NCI-H2227 (cell line): ENCODE measurements at regions not wholly inside any gene's neighbourhood (a gene's known extent, or its start where the extent isn't known, plus 50 kb on each side); places are given as distances from the start of the nearest gene placed in this dataset.

Experiments used
- DNase-seq: peaks from one replicate; lab custom pipeline; 2025; ENCODE audit not compliant: unreplicated experiment; lab: John Stamatoyannopoulos, UW

GRCh38 chr16:66066404-66066803 lies 300.1 kb upstream of the CDH5 start:
- DNase-seq, result no peak

GRCh38 chr16:66065925-66066324 lies 300.6 kb upstream of the CDH5 start:
- DNase-seq, result no peak

- no peak for DNase-seq
These were observed 301.5 kb upstream of the CDH5 start for GRCh38 chr16:66064801-66065530.

GRCh38 chr16:66058832-66059231 lies 307.7 kb upstream of the CDH5 start:
- no peak for DNase-seq

GRCh38 chr16:66058172-66058691 lies 308.3 kb upstream of the CDH5 start:
- DNase-seq, result no peak

GRCh38 chr16:66057057-66057456 lies 309.4 kb upstream of the CDH5 start:
- no peak for DNase-seq

GRCh38 chr16:66054095-66054494 lies 312.4 kb upstream of the CDH5 start:
- DNase-seq, result no peak

- no peak for DNase-seq
These were observed 313.7 kb upstream of the CDH5 start for GRCh38 chr16:66052745-66053144.

GRCh38 chr16:66050991-66051390 lies 315.5 kb upstream of the CDH5 start:
- no peak for DNase-seq

- DNase-seq, result no peak
These were observed 316.6 kb upstream of the CDH5 start for GRCh38 chr16:66049865-66050264.

GRCh38 chr16:66045626-66046025 lies 320.9 kb upstream of the CDH5 start:
- DNase-seq, result no peak

- DNase-seq, result no peak
These were observed 321.9 kb upstream of the CDH5 start for GRCh38 chr16:66044556-66044955.

GRCh38 chr16:66044089-66044488 lies 322.4 kb upstream of the CDH5 start:
- no peak for DNase-seq

GRCh38 chr16:66043326-66043725 lies 323.2 kb upstream of the CDH5 start:
- DNase-seq, result no peak

GRCh38 chr16:66042341-66042740 lies 324.1 kb upstream of the CDH5 start:
- DNase-seq, result no peak

- no peak for DNase-seq
These were observed 324.6 kb upstream of the CDH5 start for GRCh38 chr16:66041907-66042306.

- no peak for DNase-seq
These were observed 326.7 kb upstream of the CDH5 start for GRCh38 chr16:66039793-66040192.

GRCh38 chr16:66036793-66037715 lies 329.4 kb upstream of the CDH5 start:
- DNase-seq, result no peak

GRCh38 chr16:66036184-66036583 lies 330.3 kb upstream of the CDH5 start:
- no peak for DNase-seq

- no peak for DNase-seq
These were observed 331.4 kb upstream of the CDH5 start for GRCh38 chr16:66035096-66035495.

GRCh38 chr16:66032841-66033240 lies 333.6 kb upstream of the CDH5 start:
- DNase-seq, result no peak

- DNase-seq, result no peak
These were observed 336.5 kb upstream of the CDH5 start for GRCh38 chr16:66030036-66030435.
